ENCODE measurements at regions not wholly inside any gene's neighbourhood (a gene's known extent, or its start where the extent isn't known, plus 50 kb on each side); places are given as distances from the start of the nearest gene placed in this dataset.
A peak's percentile ranks its signal among the peaks of the same experiment; 100 is the strongest.
"Not testable (repeated sequence)": the region's sequence is repeated elsewhere in the genome, so short reads cannot be mapped to it uniquely, and the experiment has no call there.

DNA sequence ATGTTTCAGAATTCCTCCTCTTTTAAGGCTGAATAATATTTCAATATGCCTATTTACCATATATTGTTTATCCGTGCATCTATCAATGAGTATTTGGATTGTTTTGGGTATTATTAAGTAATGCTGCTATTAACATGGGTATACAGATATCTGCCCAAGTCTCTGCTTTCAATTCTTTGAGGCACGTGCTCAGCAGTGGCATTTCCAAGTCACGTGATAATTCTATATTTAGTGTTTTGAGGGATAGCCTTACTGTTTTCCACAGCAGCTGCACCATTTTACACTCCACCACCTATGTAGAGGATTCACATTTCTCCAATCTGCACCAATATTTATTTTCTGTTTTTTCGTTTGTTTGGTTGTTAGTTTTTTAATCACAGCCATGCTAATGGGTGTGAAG, 636.8 kb upstream of the ANKRD30A start:
- DNase-seq: no peak

DNA sequence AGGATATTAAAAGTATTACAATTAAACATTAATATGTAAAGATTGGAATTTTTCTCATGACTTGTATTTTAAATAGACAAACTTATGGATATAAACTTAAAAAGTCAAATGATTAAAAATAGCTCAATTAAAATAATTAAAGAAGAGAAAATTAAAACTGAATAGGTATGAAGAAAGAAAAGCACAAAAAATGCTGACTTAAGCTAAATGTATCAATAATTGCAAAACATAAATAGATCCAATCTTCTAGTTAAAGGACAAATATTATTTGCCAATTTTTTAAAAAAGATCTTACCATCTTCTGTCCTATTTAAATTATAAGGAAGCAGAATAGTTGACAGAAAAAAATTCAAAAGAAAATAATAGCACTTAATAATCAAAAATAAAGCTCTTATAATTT, 646.3 kb upstream of the ANKRD30A start:
- DNase-seq: no peak

DNA sequence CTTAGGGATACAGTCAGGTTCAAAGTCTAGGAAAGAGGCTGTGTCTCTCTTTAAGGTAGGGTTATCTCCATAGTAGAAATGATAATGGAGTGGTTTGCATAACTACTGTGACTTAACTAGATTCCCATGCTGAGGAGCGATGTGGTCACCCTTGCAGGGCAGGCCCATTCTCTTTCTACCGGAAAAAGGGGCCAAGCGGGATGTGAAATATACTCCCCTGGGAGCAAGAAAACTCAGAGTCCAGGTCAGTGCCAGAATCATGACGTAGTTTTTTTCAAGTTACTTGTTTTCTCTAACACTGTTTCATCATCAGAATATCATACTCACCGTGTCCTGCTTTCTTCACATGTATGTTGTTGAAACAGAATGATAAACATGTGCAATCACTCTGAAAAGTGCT, 649.0 kb upstream of the ANKRD30A start:
- no peak for DNase-seq

DNA sequence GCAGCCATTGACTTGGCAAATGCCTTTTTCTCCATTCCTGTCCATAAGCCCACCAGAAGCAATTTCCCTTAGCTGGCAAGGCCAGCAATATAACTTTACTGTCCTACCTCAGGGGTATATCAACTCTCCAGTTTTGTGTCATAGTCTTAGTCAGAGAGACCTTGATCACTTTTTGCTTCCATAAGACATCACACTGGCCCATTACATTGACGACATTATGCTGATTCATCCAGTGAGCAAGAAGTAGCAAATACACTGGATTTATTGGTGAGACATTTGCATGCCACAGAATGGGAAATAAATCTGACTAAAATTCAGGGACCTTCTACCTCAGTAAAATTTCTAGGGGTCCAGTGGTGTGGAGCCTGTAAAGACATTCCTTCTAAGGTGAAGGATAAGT, 649.7 kb upstream of the ANKRD30A start:
- DNase-seq: no peak

DNA sequence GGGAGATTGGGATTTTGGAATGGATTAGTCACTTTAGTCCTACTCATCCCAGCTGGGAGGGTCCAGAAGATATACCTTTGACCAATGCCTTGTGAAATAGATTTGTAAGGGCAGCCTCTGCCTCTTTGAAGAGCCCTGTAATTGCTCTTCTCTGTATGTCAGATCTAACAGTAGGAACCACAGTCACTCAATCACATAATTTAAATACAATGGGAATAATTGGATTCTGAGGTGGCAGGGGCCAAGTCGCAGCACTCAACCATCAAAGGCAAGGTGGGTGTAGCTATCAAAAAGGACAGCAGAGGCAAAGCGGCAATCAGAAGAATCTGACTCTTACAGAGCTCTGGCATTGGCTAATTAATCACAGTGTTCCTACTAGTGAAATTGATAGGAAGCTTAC, 650.9 kb upstream of the ANKRD30A start:
- no peak for DNase-seq

DNA sequence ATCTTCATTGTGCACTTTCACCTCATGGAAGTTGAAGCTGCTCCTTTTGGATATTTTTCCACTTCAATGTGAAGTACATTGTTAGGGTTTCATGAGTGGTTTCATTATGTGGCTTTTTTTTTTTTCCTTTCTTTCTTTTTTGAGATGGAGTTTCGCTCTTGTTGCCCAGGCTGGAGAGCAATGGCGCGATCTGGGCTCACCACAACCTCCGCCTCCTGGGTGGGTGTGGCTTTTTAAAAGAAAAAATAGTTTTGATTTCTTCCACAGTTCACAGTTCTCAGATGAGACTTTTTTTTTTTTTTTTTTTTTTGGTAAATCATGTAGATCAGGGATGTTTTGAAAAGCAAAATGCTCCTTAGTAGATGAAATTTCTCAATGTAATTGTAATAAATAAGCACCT, 652.3 kb upstream of the ANKRD30A start:
- DNase-seq: no peak

DNA sequence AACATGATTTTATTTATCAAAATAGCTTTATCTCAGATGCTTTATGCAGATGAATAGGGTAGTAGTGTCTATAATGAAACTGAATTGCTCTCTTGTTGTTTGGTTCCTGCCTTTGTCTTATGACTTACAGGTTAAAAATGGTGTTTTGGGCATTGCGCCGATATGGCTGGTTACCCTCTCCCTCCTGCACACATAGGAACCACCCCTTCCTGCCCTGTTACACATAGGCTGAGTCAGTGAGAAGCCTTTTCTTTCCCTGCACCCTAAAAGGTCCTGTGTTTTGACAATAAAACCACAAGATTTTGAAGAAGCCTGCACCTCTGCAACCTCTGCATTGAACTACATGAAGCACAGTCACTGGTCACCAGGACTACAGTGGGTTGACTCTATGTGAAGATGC, 655.8 kb upstream of the ANKRD30A start:
- DNase-seq: no peak

DNA sequence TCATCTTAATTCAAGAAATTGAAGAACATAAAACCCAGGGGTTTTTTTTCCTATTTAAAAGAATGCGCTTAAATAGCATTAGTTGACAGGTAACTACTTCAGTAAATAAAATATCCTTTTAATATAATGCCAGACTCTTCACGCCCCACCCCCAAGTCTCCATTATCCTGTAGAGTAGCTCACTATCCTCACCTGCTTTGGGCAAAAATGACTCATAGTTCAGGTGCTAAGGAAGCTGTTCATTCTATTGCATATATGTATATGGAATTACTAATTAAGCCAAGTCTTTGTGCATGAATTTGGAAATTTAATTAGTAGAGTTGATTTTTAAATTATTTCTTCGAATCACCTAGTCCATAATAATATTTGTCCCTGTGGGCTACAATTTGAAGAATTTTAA, 656.8 kb upstream of the ANKRD30A start:
- no peak for DNase-seq

DNA sequence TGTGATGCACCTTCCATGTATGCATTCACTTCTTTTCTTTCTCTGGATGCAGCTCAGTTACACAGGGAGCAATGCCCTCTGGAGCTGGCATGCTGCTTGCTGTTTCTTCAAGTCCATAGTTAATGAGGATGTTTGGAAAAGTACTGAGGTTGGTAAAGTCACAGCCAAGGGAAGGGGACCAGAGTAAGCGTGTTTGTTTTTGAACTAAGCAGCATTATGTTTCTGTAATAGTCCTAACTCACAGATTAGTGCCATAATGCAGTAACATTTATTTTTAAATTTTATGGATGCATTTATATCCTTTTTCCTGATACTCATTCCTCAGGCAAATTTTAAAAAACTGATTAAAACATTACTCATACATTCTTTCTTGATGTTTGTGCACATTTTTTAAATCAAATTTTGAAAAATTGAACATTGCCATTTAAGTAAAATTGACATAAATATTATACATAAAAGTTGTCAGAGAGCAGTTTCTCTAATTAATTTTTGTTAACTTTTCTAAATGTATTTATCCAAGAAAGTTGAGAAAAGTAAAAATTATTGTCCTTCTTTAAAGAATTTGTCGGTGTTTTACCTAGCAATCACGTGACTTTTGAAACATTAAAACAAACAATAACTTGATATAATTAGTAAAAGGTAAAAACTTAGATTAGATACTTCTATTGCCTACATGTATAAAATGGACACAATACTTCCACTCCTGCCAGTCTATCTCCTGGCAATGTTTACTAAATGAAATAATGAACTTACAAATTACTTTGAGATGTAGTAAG, 659.6 kb upstream of the ANKRD30A start:
- no peak for DNase-seq

DNA sequence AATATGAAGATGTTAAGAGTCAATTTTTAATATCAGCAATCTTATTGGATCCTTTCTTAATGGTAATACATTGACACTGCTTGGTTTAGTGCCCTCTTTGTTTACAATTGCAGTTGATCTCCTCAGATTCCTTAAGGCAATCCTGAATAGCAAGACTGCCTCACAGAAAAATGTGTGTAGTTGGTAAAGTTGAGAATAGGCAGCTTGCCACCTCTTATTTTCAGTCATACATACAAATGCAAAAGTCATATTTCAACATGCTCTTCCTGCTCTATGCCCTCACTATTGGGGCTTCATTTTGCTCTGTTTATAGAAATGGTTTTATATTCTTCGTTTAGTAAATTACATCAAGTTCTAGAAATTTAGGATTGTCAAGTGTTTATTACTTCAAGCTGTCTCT, 661.1 kb upstream of the ANKRD30A start:
- no peak for DNase-seq

DNA sequence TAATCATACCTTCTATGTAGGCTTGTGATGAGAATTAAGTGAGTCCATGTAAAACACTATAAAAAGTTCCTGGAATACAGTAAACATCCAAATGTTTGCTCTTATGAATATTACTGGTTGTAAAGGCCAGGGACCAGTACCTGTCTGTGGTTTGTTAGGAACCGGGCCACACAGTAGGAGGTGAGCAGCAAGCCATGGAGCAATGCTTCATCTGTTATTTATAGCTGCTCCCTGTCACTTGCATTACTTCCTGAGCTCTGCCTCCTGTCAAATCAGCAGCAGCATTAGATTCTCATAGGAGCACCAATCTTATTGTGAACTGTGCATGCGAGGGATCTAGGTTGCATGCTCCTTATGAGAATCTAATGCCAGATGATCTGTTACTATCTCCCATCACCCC, 662.0 kb upstream of the ANKRD30A start:
- no peak for DNase-seq

DNA sequence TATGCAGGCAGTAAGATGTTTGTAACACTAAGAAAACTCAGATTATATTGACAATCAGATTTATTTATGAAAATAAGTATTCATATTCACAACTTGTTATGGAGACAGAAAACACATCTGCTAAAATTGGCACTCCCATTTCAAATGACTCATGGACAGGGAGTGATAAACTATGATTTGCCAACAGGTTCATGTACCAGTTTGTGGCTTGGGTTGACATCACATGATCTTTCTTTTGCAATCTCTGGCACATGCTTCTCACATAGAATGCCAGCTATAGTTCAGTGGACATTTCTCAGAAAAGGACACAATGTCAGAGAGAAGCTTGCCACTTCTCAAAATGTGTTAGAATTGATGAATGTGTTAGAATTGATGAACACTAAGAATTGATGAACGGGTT, 663.2 kb upstream of the ANKRD30A start:
- no peak for DNase-seq

DNA sequence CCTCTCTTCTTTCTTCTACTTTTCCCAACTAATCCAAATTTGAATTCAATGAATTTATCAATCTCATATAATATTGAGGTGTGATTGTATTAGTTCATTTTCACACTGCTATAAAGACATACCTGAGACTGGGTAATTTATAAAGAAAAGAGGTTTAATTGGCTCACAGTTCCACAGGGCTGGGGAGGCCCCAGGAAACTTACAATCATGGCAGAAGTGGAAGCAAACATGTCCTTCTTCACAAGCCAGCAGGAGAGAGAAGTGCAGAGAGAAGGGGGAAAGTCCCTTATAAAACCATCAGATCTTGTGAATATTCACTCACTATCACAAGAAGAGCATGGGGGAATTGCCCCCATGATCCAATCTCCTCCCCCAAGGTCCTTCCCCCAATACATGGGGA, 667.0 kb upstream of the ANKRD30A start:
- not testable (repeated sequence) for DNase-seq

DNA sequence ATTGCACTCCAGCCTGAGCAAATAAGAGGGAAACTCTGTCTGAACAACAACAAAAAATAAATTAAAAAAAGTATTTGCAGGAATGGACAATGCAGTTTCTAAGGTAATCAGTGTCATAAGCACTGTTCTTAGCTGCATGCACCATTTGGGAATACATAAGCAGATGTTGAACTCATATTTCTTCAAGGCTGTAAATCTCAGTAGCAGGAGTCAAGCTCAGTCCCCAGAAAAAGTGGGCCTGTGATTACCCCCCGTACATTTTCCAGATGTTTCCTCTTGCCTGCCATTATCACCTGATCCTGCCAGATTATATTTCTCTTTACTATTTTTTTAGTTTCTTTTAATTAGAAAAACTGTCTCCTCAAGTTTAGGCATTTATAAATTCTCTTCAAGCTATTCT, 667.6 kb upstream of the ANKRD30A start:
- no peak for DNase-seq

DNA sequence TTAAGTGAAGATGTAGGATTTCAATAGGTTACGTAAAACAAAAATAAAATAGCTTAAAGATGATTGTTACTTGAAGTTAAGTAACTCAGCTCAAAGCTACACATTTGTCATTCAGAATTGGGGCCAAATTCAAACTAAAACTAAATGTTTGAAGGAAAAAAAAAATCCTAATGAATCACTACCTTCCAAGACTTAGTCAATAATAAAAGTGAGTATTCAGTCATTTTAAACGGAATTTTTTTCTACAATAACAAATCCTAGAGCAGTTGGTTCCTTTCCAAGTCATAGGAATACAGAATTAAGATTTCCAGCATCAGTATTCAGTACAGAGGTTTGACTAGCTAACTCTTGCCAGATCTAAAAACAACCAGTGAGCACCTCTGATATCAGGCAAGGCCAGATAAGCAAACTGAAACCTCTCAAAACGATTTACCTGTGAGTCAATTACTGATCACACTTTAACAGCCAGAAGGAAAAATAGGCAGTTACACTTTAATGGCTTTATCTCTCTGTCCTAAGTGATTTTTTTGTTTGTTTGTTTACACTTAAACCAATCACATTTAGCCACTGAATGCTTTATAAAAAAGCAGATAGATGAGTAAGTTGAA, 669.8 kb upstream of the ANKRD30A start:
- no peak for DNase-seq

DNA sequence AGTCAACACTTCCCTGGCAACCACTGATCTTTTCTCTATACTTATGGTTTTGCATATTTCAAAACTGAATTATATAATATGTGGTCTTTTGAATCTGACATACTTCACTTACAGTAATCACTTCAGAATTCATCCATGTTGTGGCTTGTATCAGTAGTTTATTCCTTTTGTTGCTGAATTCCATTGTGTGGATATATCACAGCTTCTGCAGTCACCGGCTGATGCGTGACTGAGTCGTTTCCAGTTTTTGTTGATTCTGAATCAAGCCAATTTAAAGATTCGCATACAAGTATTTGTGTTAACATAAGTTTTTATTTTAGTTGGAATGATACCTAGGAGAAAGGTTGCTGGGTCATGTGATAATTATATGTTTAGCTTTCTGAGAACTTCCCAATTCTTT, 672.5 kb upstream of the ANKRD30A start:
- no peak for DNase-seq

DNA sequence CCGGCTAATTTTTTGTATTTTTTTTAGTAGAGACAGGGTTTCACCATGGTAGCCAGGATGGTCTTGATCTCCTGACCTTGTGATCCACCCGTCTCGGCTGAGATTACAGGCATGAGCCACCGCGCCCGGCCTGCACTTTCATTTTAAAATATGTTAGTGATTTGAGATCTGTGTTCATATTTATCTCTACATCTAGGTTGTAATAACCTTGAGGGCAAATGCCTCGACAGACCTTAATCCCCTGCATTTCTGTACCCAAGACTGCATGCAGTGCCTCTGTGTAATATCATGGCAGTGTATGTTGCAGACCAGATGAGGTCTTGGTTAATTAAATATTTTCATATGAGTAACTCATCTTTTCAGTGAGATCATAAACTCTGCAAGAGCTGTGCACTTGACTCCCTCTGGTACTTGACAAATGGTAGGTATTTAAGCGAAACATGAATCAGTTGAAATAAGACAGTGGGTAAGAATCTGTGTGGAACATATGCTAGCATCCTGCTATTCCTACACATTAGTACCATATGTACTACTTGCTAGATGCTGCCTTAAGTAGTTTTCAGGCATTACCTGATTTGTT, 673.9 kb upstream of the ANKRD30A start:
- no peak for DNase-seq

DNA sequence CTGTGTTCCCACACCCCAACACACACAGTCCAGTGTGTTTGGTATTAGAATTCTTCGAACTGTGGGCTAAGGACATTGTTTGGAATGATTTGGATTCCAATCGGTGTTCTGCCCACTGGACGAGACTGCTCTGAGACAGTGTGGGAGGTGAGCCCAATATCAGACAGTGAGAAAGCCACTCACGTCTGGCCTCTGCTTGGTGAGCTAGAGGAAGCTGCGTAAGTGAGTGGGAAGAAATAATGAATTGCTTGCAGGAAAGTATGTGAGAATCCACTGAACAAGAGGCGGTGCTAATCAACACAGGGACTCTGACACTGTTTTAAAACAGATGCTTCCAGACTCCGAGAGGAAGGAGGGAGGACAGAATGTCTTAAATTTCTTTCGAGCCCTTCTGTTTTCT, 675.0 kb upstream of the ANKRD30A start:
- no peak for DNase-seq

DNA sequence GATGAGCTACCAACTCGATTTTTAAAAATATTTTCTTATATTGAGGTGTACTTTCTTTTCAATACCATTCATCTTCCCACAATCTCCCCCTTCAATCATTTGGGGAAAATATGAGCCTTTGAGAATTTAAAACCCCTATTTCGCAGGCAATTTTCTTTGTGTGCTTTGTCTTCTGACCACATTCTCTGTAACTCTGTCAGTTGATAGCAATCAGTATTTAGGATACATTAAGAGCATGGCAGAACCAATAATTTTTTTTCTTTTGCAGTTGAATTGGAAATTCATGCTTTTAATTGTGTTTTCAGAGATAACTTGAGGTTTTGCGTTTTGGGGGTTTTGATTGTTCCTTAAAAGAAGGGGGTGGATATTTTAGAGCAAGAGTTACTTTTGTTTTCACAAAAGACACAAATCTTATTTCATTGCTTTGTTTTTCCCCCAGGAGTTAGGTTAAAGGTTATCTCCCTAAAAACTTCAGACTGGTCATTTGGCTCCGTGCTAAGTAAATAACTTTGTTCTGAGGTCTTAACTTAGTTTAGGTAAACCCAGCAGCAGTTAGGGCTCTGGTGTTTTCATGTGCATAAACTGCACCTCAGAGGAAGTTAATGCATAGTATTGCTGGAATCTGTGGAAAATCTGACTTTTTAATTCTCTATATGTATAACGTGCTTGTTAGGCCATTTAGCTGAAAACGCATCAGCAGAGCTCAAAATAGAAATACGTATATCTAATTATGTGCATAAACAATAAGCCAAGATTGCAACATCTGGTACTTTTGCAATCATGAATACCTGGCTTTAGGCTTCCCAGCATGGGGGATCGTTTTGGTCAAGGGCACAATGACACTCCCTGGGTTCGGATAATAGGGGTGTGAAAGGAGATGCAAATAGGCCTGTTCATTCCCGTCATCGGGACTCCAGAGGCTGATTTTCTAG, 676.4 kb upstream of the ANKRD30A start:
- no peak for DNase-seq

DNA sequence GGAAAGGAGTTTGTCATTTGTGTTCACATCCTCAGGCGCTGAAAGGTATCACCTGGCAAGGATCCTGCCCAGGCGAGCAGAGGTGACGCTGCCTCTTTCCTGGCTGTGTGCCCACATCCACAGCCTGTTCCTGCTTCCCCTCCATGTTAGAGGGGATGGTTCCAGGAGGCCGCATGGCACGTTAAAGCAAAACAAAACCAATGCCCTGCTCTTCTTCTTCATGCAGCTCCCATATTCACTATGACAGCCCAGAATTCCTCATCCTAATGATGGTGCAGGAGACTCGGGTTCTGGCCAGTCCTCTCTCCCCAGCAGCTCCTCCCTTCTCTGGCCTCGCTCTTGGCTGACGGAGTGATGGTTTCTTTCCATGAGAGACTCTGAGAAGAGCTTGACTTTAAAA, 678.5 kb upstream of the ANKRD30A start:
- peak; percentile 61 for DNase-seq

DNA sequence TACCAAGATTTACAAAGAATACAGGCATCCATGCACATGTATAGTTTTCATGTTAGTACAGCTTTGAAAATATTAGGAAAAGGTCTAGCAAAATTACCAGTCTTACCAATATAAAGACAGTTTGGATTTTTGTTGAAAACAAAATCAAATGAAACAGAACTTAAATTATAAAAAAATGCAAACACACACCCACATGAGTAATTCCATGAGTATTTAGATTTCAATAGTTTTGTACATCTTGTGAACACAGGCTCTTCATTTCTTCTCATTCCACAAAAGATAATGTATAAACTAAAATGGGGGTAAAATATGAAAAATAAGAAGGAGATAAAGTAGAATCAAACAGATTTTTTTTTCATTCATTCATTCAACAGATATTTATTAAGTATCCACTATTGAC, 682.2 kb upstream of the ANKRD30A start:
- DNase-seq: no peak

DNA sequence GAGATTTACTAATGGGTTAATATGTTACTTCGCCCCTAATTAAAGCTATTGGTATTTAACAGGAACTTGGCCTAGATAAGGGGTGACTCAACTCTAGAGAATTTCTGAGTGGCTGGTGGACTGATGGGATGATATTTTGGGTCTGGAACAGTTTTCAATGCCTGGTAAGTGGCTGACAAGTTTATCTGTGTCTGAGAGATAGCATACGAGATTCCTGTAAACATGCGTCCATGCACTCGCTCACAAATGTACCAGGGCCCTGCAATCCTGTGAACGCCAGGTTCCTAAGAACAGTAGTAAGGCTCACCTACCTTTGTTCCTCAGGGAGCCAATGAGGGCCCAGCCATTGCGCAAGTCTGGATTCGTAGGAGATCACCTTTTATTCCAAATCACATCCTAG, 683.8 kb upstream of the ANKRD30A start:
- DNase-seq: no peak

DNA sequence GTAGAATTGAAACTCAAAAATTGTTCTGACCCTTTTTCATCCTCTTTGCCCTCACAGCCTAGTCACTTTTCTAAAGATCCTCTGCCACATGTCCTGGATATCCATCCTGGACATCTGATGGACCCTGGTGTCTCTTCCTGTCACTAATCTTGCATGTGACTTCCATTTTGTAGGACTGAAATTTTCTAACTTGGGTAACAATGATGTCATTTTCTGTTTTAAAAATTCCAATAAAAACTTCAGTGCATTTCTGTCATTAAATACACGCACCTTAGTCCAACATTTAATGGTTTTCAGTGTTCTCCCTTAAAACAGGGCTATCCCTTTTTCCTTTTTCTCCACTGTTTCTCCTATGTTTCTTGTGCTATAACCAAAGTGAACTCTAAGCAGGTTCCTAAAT, 684.9 kb upstream of the ANKRD30A start:
- DNase-seq: no peak

DNA sequence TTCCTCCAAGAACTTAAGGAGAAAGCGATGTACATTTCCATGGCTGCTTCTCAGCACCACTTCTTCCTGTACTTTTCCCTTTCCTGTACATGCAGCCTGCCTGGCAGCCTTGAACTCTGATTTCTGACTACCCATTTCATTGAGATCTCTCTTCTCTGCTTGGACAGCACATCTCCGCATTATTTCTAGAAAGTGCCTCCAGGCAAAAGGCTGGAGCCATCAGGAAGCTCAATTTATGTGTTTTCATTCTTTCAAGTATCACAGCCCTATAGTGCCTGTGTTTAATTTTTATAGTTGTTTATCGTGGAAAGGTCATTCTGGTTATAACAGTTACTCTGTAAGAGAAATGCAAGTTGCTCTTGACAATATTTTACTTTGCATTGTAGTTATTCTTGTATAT, 688.0 kb upstream of the ANKRD30A start:
- no peak for DNase-seq

Measured in NCI-H2171 (cell line).